Bronchial epithelial cell (primary cell): ENCODE measurements at regions not wholly inside any gene's neighbourhood (a gene's known extent, or its start where the extent isn't known, plus 50 kb on each side); places are given as distances from the start of the nearest gene placed in this dataset.

Experiments used
- DNase-seq: peaks from one replicate; pipeline ENCODE4 v3.0.0-alpha.2; 2010; ENCODE audit warnings: low read depth
- FAIRE-seq: peaks from 2 replicates; lab custom pipeline; 2011; peaks lifted over from hg19 to GRCh38; lab: Jason Lieb, UNC
- H3K27me3 ChIP-seq: 2 replicates; pipeline ENCODE4 v1.5.1; 2011; ENCODE audit warnings: low read length; ENCODE audit not compliant: control insufficient read depth, insufficient read depth
- H3K36me3 ChIP-seq: 2 replicates; pipeline ENCODE4 v1.5.1; 2011; ENCODE audit warnings: low read length; ENCODE audit not compliant: control insufficient read depth, insufficient read depth
- H3K4me3 ChIP-seq: 2 replicates; pipeline ENCODE4 v1.5.1; 2011; ENCODE audit warnings: mild to moderate bottlenecking, low read depth, low read length, control low read depth
- CTCF ChIP-seq: IDR thresholded peaks from 2 replicates; pipeline ENCODE4 v1.5.1; 2011; ENCODE audit warnings: mild to moderate bottlenecking, moderate library complexity, low read length, control low read depth, inconsistent platforms; ENCODE audit not compliant: insufficient read depth, severe bottlenecking

GRCh38 chr2:2824588-2824987 lies 493.5 kb upstream of the MYT1L start:
- FAIRE-seq, result no peak
- H3K4me3 ChIP-seq, result no peak overlapping the region
- TF ChIP-seq CTCF, result no peak
- H3K27me3 ChIP-seq, result no peaks in the 10 kb centered on the region
- DNase-seq, result no peak
- H3K36me3 ChIP-seq, result no peaks in the 10 kb centered on the region

GRCh38 chr2:2823061-2823753 lies 492.1 kb upstream of the MYT1L start:
- no peaks in the 10 kb centered on the region for H3K27me3 ChIP-seq
- H3K4me3 ChIP-seq, result no peak overlapping the region
- DNase-seq (peak; percentile 17), FAIRE-seq (no peak)
- no peaks in the 10 kb centered on the region for H3K36me3 ChIP-seq
- no peak for TF ChIP-seq CTCF

GRCh38 chr2:2822143-2822542 lies 491.1 kb upstream of the MYT1L start:
- no peak for FAIRE-seq
- Histone ChIP-seq H3K27me3 (no peaks in the 10 kb centered on the region), H3K4me3 (no peak overlapping the region), H3K36me3 (no peaks in the 10 kb centered on the region)
- DNase-seq, result no peak
- no peak for TF ChIP-seq CTCF

- no peak for TF ChIP-seq CTCF
- no peak for FAIRE-seq
- no peaks in the 10 kb centered on the region for H3K27me3 ChIP-seq
- H3K4me3 ChIP-seq, result no peak overlapping the region
- no peaks in the 10 kb centered on the region for H3K36me3 ChIP-seq
- DNase-seq, result no peak
Measured at GRCh38 chr2:2812648-2813047, 481.6 kb upstream of the MYT1L start.

- no peak for TF ChIP-seq CTCF
- FAIRE-seq (no peak), DNase-seq (no peak)
- no peaks in the 10 kb centered on the region for H3K36me3 ChIP-seq
- H3K4me3 ChIP-seq, result no peak overlapping the region
- H3K27me3 ChIP-seq, result no peaks in the 10 kb centered on the region
Measured at GRCh38 chr2:2812117-2812516, 481.0 kb upstream of the MYT1L start.

- TF ChIP-seq CTCF, result no peak
Measured at GRCh38 chr2:2810504-2810903, 479.4 kb upstream of the MYT1L start.

More at GRCh38 chr2:2810504-2810903, 479.4 kb upstream of the MYT1L start:
- no peaks in the 10 kb centered on the region for H3K27me3 ChIP-seq
- DNase-seq (no peak), FAIRE-seq (no peak)
- H3K4me3 ChIP-seq, result no peak overlapping the region
- no peaks in the 10 kb centered on the region for H3K36me3 ChIP-seq
